ENCODE measurements at regions not wholly inside any gene's neighbourhood (a gene's known extent, or its start where the extent isn't known, plus 50 kb on each side); places are given as distances from the start of the nearest gene placed in this dataset.

- Mint-ChIP-seq H3K27me3 (ENCODE audit: low read depth) (no peaks in the 10 kb centered on the region), H3K27ac (no peak overlapping the region), H3K4me3 (no peak overlapping the region), H3K4me1 (peaks cover 25% of the 10 kb centered on the region), H3K9me3 (peaks cover 2% of the 10 kb centered on the region), H3K36me3 (ENCODE audit: low read depth) (no peaks in the 10 kb centered on the region)
- TF ChIP-seq, protein P1, sequence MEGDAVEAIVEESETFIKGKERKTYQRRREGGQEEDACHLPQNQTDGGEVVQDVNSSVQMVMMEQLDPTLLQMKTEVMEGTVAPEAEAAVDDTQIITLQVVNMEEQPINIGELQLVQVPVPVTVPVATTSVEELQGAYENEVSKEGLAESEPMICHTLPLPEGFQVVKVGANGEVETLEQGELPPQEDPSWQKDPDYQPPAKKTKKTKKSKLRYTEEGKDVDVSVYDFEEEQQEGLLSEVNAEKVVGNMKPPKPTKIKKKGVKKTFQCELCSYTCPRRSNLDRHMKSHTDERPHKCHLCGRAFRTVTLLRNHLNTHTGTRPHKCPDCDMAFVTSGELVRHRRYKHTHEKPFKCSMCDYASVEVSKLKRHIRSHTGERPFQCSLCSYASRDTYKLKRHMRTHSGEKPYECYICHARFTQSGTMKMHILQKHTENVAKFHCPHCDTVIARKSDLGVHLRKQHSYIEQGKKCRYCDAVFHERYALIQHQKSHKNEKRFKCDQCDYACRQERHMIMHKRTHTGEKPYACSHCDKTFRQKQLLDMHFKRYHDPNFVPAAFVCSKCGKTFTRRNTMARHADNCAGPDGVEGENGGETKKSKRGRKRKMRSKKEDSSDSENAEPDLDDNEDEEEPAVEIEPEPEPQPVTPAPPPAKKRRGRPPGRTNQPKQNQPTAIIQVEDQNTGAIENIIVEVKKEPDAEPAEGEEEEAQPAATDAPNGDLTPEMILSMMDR (IDR thresholded peaks at IDR 0.05; ENCODE audit: unreplicated experiment in 3 of 3): no peak
Measured at GRCh38 chr7:24229481-24230226, 54.3 kb upstream of the NPY start.

DNA sequence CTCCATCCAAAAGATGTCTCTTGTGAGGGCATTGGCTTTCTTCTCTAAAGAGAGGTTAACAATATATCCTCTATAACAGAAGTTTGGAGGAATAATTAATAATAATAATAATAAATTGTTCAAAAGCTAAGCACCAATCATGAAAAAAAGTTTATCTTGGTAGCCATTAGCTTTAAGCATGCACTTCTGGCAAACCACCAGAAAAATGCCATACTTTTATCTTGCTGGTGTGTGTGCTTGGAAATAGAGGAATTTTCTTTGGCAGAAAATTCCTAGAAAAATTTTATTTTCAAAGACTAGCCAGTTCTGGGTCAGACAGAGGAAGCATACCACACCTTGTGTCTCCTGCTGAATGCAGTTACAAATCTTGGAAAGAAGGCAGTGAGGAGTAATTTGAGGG lies 52.5 kb upstream of the NPY start:
- Mint-ChIP-seq H3K4me1 (peaks cover 25% of the 10 kb centered on the region), H3K27ac (peak overlapping the region in 2 of 3 experiments; percentile 54 to 67), H3K4me3 (no peak overlapping the region), H3K9me3 (peaks cover 2% of the 10 kb centered on the region), H3K36me3 (ENCODE audit: low read depth) (no peaks in the 10 kb centered on the region), H3K27me3 (ENCODE audit: low read depth) (no peaks in the 10 kb centered on the region)
- TF ChIP-seq, protein P1 (IDR thresholded peaks at IDR 0.05; ENCODE audit: unreplicated experiment in 3 of 3): no peak

GRCh38 chr7:24233386-24233785 lies 50.6 kb upstream of the NPY start:
- Mint-ChIP-seq H3K4me1 (peaks cover 21% of the 10 kb centered on the region), H3K27me3 (ENCODE audit: low read depth) (no peaks in the 10 kb centered on the region), H3K36me3 (ENCODE audit: low read depth) (no peaks in the 10 kb centered on the region), H3K27ac (no peak overlapping the region), H3K4me3 (no peak overlapping the region), H3K9me3 (peaks cover 2% of the 10 kb centered on the region)
- TF ChIP-seq, protein P1 (IDR thresholded peaks at IDR 0.05; ENCODE audit: unreplicated experiment in 3 of 3): no peak
